HG03442 (cell line): ENCODE measurements at regions not wholly inside any gene's neighbourhood (a gene's known extent, or its start where the extent isn't known, plus 50 kb on each side); places are given as distances from the start of the nearest gene placed in this dataset.
"Not testable (repeated sequence)": the region's sequence is repeated elsewhere in the genome, so short reads cannot be mapped to it uniquely, and the experiment has no call there.

Experiments used
- ATAC-seq: cut with Tn5 transposase; IDR thresholded peaks from one replicate; pipeline ENCODE4 v1.9.1; 2021; ENCODE audit warnings: mild to moderate bottlenecking, moderate library complexity; ENCODE audit not compliant: unreplicated experiment

- not testable (repeated sequence) for ATAC-seq
Observed at GRCh38 chr5:58308384-58308783, 151.5 kb downstream of the PLK2 start.

GRCh38 chr5:58300346-58300895, 159.5 kb downstream of the PLK2 start:
- no peak for ATAC-seq

- ATAC-seq, result no peak
Observed at GRCh38 chr5:58299256-58299655, 160.6 kb downstream of the PLK2 start.

GRCh38 chr5:58294598-58295305, 165.1 kb downstream of the PLK2 start:
- peak; percentile 46 for ATAC-seq

GRCh38 chr5:58288275-58288674, 171.6 kb downstream of the PLK2 start:
- not testable (repeated sequence) for ATAC-seq

GRCh38 chr5:58286741-58287140, 173.1 kb downstream of the PLK2 start:
- no peak for ATAC-seq

- no peak for ATAC-seq
Observed at GRCh38 chr5:58285900-58286299, 174.0 kb downstream of the PLK2 start.

GRCh38 chr5:58284886-58285285, 175.0 kb downstream of the PLK2 start:
- no peak for ATAC-seq

GRCh38 chr5:58281189-58281588, 178.7 kb downstream of the PLK2 start:
- ATAC-seq, result no peak

GRCh38 chr5:58279259-58279658, 180.6 kb downstream of the PLK2 start:
- no peak for ATAC-seq

GRCh38 chr5:58276431-58276830, 183.5 kb downstream of the PLK2 start:
- no peak for ATAC-seq

GRCh38 chr5:58275516-58275915, 184.4 kb downstream of the PLK2 start:
- ATAC-seq, result no peak

- ATAC-seq, result no peak
Observed at GRCh38 chr5:58274191-58274590, 185.7 kb downstream of the PLK2 start.

- no peak for ATAC-seq
Observed at GRCh38 chr5:58273711-58274110, 186.2 kb downstream of the PLK2 start.

- ATAC-seq, result no peak
Observed at GRCh38 chr5:58268268-58268667, 191.6 kb downstream of the PLK2 start.

- ATAC-seq, result no peak
Observed at GRCh38 chr5:58266402-58266801, 193.5 kb downstream of the PLK2 start.

GRCh38 chr5:58265246-58265930, 194.5 kb downstream of the PLK2 start:
- ATAC-seq, result no peak

GRCh38 chr5:58264276-58264675, 195.6 kb downstream of the PLK2 start:
- ATAC-seq, result no peak

- no peak for ATAC-seq
Observed at GRCh38 chr5:58263296-58263695, 196.6 kb downstream of the PLK2 start.

GRCh38 chr5:58262226-58262625, 197.7 kb downstream of the PLK2 start:
- ATAC-seq, result no peak

GRCh38 chr5:58261605-58262004, 198.3 kb downstream of the PLK2 start:
- no peak for ATAC-seq

- no peak for ATAC-seq
Observed at GRCh38 chr5:58260243-58260642, 199.6 kb downstream of the PLK2 start.
